HuH-7 (cell line): ENCODE measurements at regions not wholly inside any gene's neighbourhood (a gene's known extent, or its start where the extent isn't known, plus 50 kb on each side); places are given as distances from the start of the nearest gene placed in this dataset.

Experiments
- DNase-seq: peaks from one replicate; pipeline ENCODE4 v3.0.0; 2011; ENCODE audit warnings: low spot score

GRCh38 chr3:74693251-74693650 is 78.8 kb upstream of the CNTN3 start:
- no peak for DNase-seq

GRCh38 chr3:74691946-74692345 is 77.5 kb upstream of the CNTN3 start:
- DNase-seq = no peak

GRCh38 chr3:74673326-74673725 is 58.9 kb upstream of the CNTN3 start:
- no peak for DNase-seq

- DNase-seq = no peak
Observed at GRCh38 chr3:74664606-74665005, 50.1 kb upstream of the CNTN3 start.
